Mammary epithelial cell (primary cell): ENCODE measurements at regions not wholly inside any gene's neighbourhood (a gene's known extent, or its start where the extent isn't known, plus 50 kb on each side); places are given as distances from the start of the nearest gene placed in this dataset.

Experiments used
- EZH2 ChIP-seq: IDR thresholded peaks from 2 replicates; pipeline ENCODE4 v1.6.1; 2012; ENCODE audit warnings: low read length, inconsistent platforms, borderline replicate concordance
- TF ChIP-seq, protein P1 (sequence below), 2 donors: IDR thresholded peaks in 1 of 2; conservative IDR thresholded peaks in 1 of 2; 2 replicates each; pipeline ENCODE4 v1.5.1; 2011 to 2012; ENCODE audit warnings: inconsistent platforms in 2 of 2, low read length in 2 of 2, mild to moderate bottlenecking in 2 of 2, control low read depth in 1 of 2, low read depth in 1 of 2; ENCODE audit not compliant: insufficient read depth in 1 of 2; ENCODE audit errors: extremely low read depth in 1 of 2

DNA sequence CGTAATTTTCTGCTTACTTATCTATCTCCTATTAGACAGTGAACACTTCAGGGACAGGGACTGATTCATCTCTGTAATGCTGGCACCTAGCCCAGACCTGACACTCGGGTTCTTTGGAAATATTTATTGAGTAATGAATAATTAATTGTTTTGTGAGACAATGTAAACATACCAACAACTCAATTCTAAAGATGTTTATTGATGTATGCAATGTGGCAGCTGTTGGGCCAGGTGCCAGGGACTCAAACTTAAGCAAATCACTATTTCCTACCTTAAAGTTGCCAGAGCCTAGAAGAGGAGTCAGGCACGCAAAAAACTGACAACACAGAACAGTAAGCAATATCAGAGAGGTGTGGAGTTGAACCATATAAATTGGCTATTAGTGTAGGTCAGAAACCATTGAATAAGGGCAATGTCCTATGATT is 63.6 kb upstream of the BMPER start:
- TF ChIP-seq, protein P1, sequence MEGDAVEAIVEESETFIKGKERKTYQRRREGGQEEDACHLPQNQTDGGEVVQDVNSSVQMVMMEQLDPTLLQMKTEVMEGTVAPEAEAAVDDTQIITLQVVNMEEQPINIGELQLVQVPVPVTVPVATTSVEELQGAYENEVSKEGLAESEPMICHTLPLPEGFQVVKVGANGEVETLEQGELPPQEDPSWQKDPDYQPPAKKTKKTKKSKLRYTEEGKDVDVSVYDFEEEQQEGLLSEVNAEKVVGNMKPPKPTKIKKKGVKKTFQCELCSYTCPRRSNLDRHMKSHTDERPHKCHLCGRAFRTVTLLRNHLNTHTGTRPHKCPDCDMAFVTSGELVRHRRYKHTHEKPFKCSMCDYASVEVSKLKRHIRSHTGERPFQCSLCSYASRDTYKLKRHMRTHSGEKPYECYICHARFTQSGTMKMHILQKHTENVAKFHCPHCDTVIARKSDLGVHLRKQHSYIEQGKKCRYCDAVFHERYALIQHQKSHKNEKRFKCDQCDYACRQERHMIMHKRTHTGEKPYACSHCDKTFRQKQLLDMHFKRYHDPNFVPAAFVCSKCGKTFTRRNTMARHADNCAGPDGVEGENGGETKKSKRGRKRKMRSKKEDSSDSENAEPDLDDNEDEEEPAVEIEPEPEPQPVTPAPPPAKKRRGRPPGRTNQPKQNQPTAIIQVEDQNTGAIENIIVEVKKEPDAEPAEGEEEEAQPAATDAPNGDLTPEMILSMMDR (conservative IDR thresholded peaks at IDR 0.05 in 1 of 2, IDR thresholded peaks at IDR 0.05 in 1 of 2; ENCODE audit: extremely low read depth in 1 of 2, insufficient read depth in 1 of 2, low read depth in 1 of 2, low read length in 2 of 2), result no peak
- no peak for TF ChIP-seq EZH2
